HCT116 (cell line): ENCODE measurements at regions not wholly inside any gene's neighbourhood (a gene's known extent, or its start where the extent isn't known, plus 50 kb on each side); places are given as distances from the start of the nearest gene placed in this dataset.

Experiments
- ATAC-seq: fragments of 200-7000 bp; cut with Tn5 transposase; 2 replicates; pipeline ENCODE4 v1.9.1; 2020; ENCODE audit warnings: mild to moderate bottlenecking, moderate library complexity
- BruUV-seq: library from RNA; stranded (reverse); fragments of 400-500 nt; replicated peaks from 2 replicates; lab custom pipeline; 2021; lab: Mats Ljungman, UMichigan
- CTCF ChIA-PET: fragments of 300-600 bp; sonication (Branson Sonifier 250); formaldehyde crosslinking; loops from one replicate; lab custom pipeline; 2021; ENCODE audit warnings: antibody characterized with exemption; lab: Charles Lee
- POLR2A ChIA-PET: fragments of 300-600, 350-600 bp; sonication (Branson Sonifier 250); formaldehyde crosslinking; loops from one replicate; lab custom pipeline; 2021; ENCODE audit warnings: antibody characterized with exemption; lab: Charles Lee
- RAD21 ChIA-PET, 2 experiments: fragments of 300-600 bp; sonication (Branson Sonifier 250); formaldehyde crosslinking; loops; one replicate each; lab custom pipeline; 2023; ENCODE audit warnings: low total read pairs in 2 of 2; ENCODE audit not compliant: uncharacterized antibody in 2 of 2, unreplicated experiment in 2 of 2, low non-redundant PET in 1 of 2; lab: Charles Lee
- DNase-seq: peaks from one replicate; pipeline ENCODE4 v3.0.0-alpha.2; 2010; ENCODE audit warnings: low read depth, low spot score
- H2AFZ ChIP-seq: fragments of 200-600 bp; shearing (Covaris generic), sonication (generic); 2 replicates; pipeline ENCODE4 v1.6.1; 2017; ENCODE audit warnings: low read depth, mixed run types, mixed read lengths, antibody characterized with exemption, low read length; ENCODE audit not compliant: poor library complexity, severe bottlenecking
- H3K27ac ChIP-seq: 2 replicates; pipeline ENCODE4 v1.5.1; 2012; ENCODE audit warnings: low read depth, low read length
- H3K27me3 ChIP-seq: fragments of 200-600 bp; sonication (generic); 2 replicates; pipeline ENCODE4 v1.6.1; 2016; ENCODE audit warnings: mixed run types, low read length, mixed read lengths; ENCODE audit not compliant: insufficient read depth
- H3K36me3 ChIP-seq, 2 experiments: fragments of 200-500 bp in 1 of 2; fragments of 200-600 bp in 1 of 2; sonication (Bioruptor generic) in 1 of 2; sonication (generic) in 1 of 2; 2 replicates each; pipeline versions ENCODE4 v1.5.1 to v1.6.1; 2014 to 2016; ENCODE audit warnings: low read length in 2 of 2, inconsistent platforms in 1 of 2, mixed read lengths in 1 of 2, mixed run types in 1 of 2; ENCODE audit not compliant: insufficient read depth in 2 of 2, control insufficient read depth in 1 of 2
- H3K4me1 ChIP-seq, 2 experiments: fragments of 200-600 bp in 1 of 2; sonication (generic) in 1 of 2; 2 replicates each; pipeline versions ENCODE4 v1.5.1 to v1.6.1; 2012 to 2017; ENCODE audit warnings: low read length in 2 of 2, inconsistent platforms in 1 of 2, mild to moderate bottlenecking in 1 of 2, mixed read lengths in 1 of 2, mixed run types in 1 of 2, moderate library complexity in 1 of 2; ENCODE audit not compliant: insufficient read depth in 2 of 2, control insufficient read depth in 1 of 2
- H3K4me2 ChIP-seq: fragments of 200-600 bp; sonication (generic); 2 replicates; pipeline ENCODE4 v1.6.1; 2017; ENCODE audit warnings: mixed run types, low read length, mixed read lengths
- H3K4me3 ChIP-seq, 2 experiments: fragments of 200-600 bp in 1 of 2; sonication (generic) in 1 of 2; replicated peaks in 1 of 2; 2 replicates each; pipeline ENCODE4 v1.5.1; 2011 to 2016; ENCODE audit warnings: low read length in 2 of 2, control low read depth in 1 of 2, low read depth in 1 of 2, mild to moderate bottlenecking in 1 of 2, mixed read lengths in 1 of 2, mixed run types in 1 of 2
- H3K79me2 ChIP-seq: fragments of 200-600 bp; sonication (generic); 2 replicates; pipeline ENCODE4 v1.6.1; 2017; ENCODE audit warnings: mild to moderate bottlenecking, mixed run types, low read length, moderate library complexity, mixed read lengths; ENCODE audit not compliant: insufficient read depth
- H3K9ac ChIP-seq: fragments of 200-600 bp; sonication (generic); 2 replicates; pipeline ENCODE4 v1.6.1; 2016; ENCODE audit warnings: low read length, mixed read lengths
- H3K9me2 ChIP-seq: fragments of 200-600 bp; sonication (generic), shearing (Covaris generic); 2 replicates; pipeline ENCODE4 v1.6.1; 2017; ENCODE audit warnings: mixed run types, mild to moderate bottlenecking, moderate library complexity; ENCODE audit not compliant: insufficient read depth
- H3K9me3 ChIP-seq, 2 experiments: fragments of 200-500 bp in 1 of 2; fragments of 200-600 bp in 1 of 2; sonication (Bioruptor generic) in 1 of 2; sonication (generic) in 1 of 2; 2 replicates each; pipeline ENCODE4 v1.6.1; 2014 to 2017; ENCODE audit warnings: low read length in 2 of 2, mixed read lengths in 2 of 2, inconsistent platforms in 1 of 2, low read depth in 1 of 2, mild to moderate bottlenecking in 1 of 2, mixed run types in 1 of 2, moderate library complexity in 1 of 2; ENCODE audit not compliant: control insufficient read depth in 1 of 2, insufficient read depth in 1 of 2
- H4K20me1 ChIP-seq: fragments of 200-600 bp; sonication (generic), shearing (Covaris generic); 2 replicates; pipeline ENCODE4 v1.6.1; 2017; ENCODE audit warnings: mixed run types, mild to moderate bottlenecking, moderate library complexity; ENCODE audit not compliant: insufficient read depth
- CBX3 ChIP-seq: IDR thresholded peaks from 2 replicates; pipeline ENCODE4 v1.6.1; 2012; ENCODE audit warnings: low read depth
- CEBPB ChIP-seq: IDR thresholded peaks from 2 replicates; pipeline ENCODE4 v1.6.1; 2012; ENCODE audit warnings: low read depth
- CTCF ChIP-seq, 3 experiments: fragments of 200-600 bp in 1 of 3; sonication (generic) in 1 of 3; IDR thresholded peaks in 2 of 3; conservative IDR thresholded peaks in 1 of 3; 2 replicates each; pipeline ENCODE4 v1.5.1; 2012 to 2017; ENCODE audit warnings: low read depth in 2 of 3, low read length in 2 of 3, antibody characterized with exemption in 1 of 3, borderline replicate concordance in 1 of 3, control low read depth in 1 of 3, mild to moderate bottlenecking in 1 of 3, mixed read lengths in 1 of 3, mixed run types in 1 of 3, moderate library complexity in 1 of 3; ENCODE audit not compliant: insufficient read depth in 1 of 3
- EGR1 ChIP-seq: IDR thresholded peaks from 2 replicates; pipeline ENCODE4 v1.6.1; 2012; ENCODE audit warnings: low read depth
- ELF1 ChIP-seq: IDR thresholded peaks from 2 replicates; pipeline ENCODE4 v1.6.1; 2012; ENCODE audit warnings: low read depth, borderline replicate concordance
- EZH2 ChIP-seq: fragments of 200-600 bp; sonication (generic); IDR thresholded peaks from 2 replicates; pipeline ENCODE4 v1.6.1; 2017; ENCODE audit warnings: antibody characterized with exemption, mixed run types
- EZH2phosphoT487 ChIP-seq: fragments of 200-600 bp; IDR thresholded peaks from 2 replicates; pipeline ENCODE4 v1.6.1; 2018; ENCODE audit warnings: antibody characterized with exemption, borderline replicate concordance
- SIN3A ChIP-seq: IDR thresholded peaks from 2 replicates; pipeline ENCODE4 v1.6.1; 2012; ENCODE audit warnings: low read depth
- SRF ChIP-seq: IDR thresholded peaks from 2 replicates; pipeline ENCODE4 v1.6.1; 2012; ENCODE audit warnings: low read depth
- TCF7L2 ChIP-seq: IDR thresholded peaks from 2 replicates; pipeline ENCODE4 v1.7.0; 2011; ENCODE audit warnings: borderline replicate concordance, inconsistent platforms; ENCODE audit not compliant: insufficient read depth, insufficient read length; ENCODE audit errors: extremely low read depth
- YY1 ChIP-seq: IDR thresholded peaks from 2 replicates; pipeline ENCODE4 v1.6.1; 2011; ENCODE audit warnings: low read length, low read depth, moderate library complexity, mild to moderate bottlenecking; ENCODE audit not compliant: insufficient replicate concordance; ENCODE audit errors: extremely low read depth
- ZBTB33 ChIP-seq: IDR thresholded peaks from 2 replicates; pipeline ENCODE4 v1.6.1; 2011; ENCODE audit warnings: mild to moderate bottlenecking, low read length, moderate library complexity; ENCODE audit not compliant: insufficient replicate concordance; ENCODE audit errors: extremely low read depth
- intact Hi-C: fragments of 100-400 bp; cut with micrococcal nuclease; formaldehyde crosslinking; loops from 2 replicates; pipeline ENCODE4 v1.10.0; 2022
- TF ChIP-seq, protein P1 (sequence below): IDR thresholded peaks from 2 replicates; pipeline ENCODE4 v1.6.1; 2012
- TF ChIP-seq, protein P2 (sequence below): IDR thresholded peaks from 2 replicates; pipeline ENCODE4 v1.6.1; 2012

GRCh38 chr9:79143211-79143610 is 428.6 kb upstream of the TLE4 start:
- H3K9ac ChIP-seq = no peak overlapping the region
- no peaks in the 10 kb centered on the region for H3K36me3 ChIP-seq
- BruUV-seq = no TSS peak
- DNase-seq (no peak), ATAC-seq (no peak)
- H3K9me2 ChIP-seq = no peaks in the 10 kb centered on the region
- H3K27ac ChIP-seq = no peak overlapping the region
- no peak overlapping the region for H2AFZ ChIP-seq
- H3K4me3 ChIP-seq = no peak overlapping the region
- H3K4me2 ChIP-seq = no peak overlapping the region
- intact Hi-C loops = no loop called here
- no peaks in the 10 kb centered on the region for H3K4me1 ChIP-seq
- H3K27me3 ChIP-seq = no peaks in the 10 kb centered on the region
- H3K9me3 ChIP-seq = no peaks in the 10 kb centered on the region
- RAD21 ChIA-PET = no interaction called here
- no peaks in the 10 kb centered on the region for H3K79me2 ChIP-seq
- POLR2A ChIA-PET = no interaction called here
- CTCF ChIA-PET = no interaction called here
- no peaks in the 10 kb centered on the region for H4K20me1 ChIP-seq
- TF ChIP-seq, protein P1, sequence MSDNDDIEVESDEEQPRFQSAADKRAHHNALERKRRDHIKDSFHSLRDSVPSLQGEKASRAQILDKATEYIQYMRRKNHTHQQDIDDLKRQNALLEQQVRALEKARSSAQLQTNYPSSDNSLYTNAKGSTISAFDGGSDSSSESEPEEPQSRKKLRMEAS = no peak
- TF ChIP-seq CTCF (IDR thresholded peaks at IDR 0.05 in 2 of 3, conservative IDR thresholded peaks at IDR 0.05 in 1 of 3; ENCODE audit: borderline replicate concordance in 1 of 3, insufficient read depth in 1 of 3, low read depth in 2 of 3, low read length in 2 of 3) (no peak), EZH2 (no peak), EGR1 (no peak), EZH2phosphoT487 (no peak), YY1 (no peak)
- TF ChIP-seq, protein P2, sequence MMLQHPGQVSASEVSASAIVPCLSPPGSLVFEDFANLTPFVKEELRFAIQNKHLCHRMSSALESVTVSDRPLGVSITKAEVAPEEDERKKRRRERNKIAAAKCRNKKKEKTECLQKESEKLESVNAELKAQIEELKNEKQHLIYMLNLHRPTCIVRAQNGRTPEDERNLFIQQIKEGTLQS = no peak

- no peaks in the 10 kb centered on the region for H3K4me1 ChIP-seq
- ATAC-seq = no peak
- no peak overlapping the region for H2AFZ ChIP-seq
- RAD21 ChIA-PET = no interaction called here
- no peak for DNase-seq
- POLR2A ChIA-PET = no interaction called here
- CTCF ChIA-PET = no interaction called here
- no peaks in the 10 kb centered on the region for H3K27me3 ChIP-seq
- H3K9ac ChIP-seq = no peak overlapping the region
- H3K79me2 ChIP-seq = no peaks in the 10 kb centered on the region
- no peak overlapping the region for H3K4me3 ChIP-seq
- H3K9me3 ChIP-seq = no peaks in the 10 kb centered on the region
- no peaks in the 10 kb centered on the region for H3K9me2 ChIP-seq
- no peaks in the 10 kb centered on the region for H3K36me3 ChIP-seq
- H4K20me1 ChIP-seq = no peaks in the 10 kb centered on the region
- BruUV-seq = no TSS peak
- no peak overlapping the region for H3K4me2 ChIP-seq
- intact Hi-C loops = no loop called here
- no peak overlapping the region for H3K27ac ChIP-seq
- no peak for TF ChIP-seq TCF7L2
- TF ChIP-seq SIN3A = no peak
- TF ChIP-seq ZBTB33 = no peak
- no peak for TF ChIP-seq ELF1
- TF ChIP-seq SRF = no peak
- no peak for TF ChIP-seq CEBPB
- TF ChIP-seq, protein P1 = no peak
- no peak for TF ChIP-seq CBX3
Measured at GRCh38 chr9:79145442-79145841, 426.3 kb upstream of the TLE4 start.
